HFFc6 (cell line): ENCODE measurements at regions not wholly inside any gene's neighbourhood (a gene's known extent, or its start where the extent isn't known, plus 50 kb on each side); places are given as distances from the start of the nearest gene placed in this dataset.

Source experiments
- DNase-seq: peaks from one replicate; pipeline ENCODE4 v3.0.0-alpha.2; 2018
- H3K27ac Mint-ChIP-seq: 2 replicates; pipeline ENCODE4 v1.8.0; 2020; ENCODE audit warnings: mild to moderate bottlenecking, mixed read lengths
- H3K27me3 Mint-ChIP-seq: 2 replicates; pipeline ENCODE4 v1.8.0; 2021; ENCODE audit warnings: mild to moderate bottlenecking, moderate library complexity, mixed read lengths; ENCODE audit not compliant: insufficient read depth
- H3K36me3 Mint-ChIP-seq: 2 replicates; pipeline ENCODE4 v1.8.0; 2021; ENCODE audit warnings: low read depth, mixed read lengths
- H3K4me1 Mint-ChIP-seq: 2 replicates; pipeline ENCODE4 v1.8.0; 2020; ENCODE audit warnings: low read depth, mixed read lengths
- H3K4me3 Mint-ChIP-seq: 2 replicates; pipeline ENCODE4 v1.8.0; 2020; ENCODE audit warnings: mild to moderate bottlenecking, moderate library complexity, mixed read lengths
- H3K9me3 Mint-ChIP-seq: 2 replicates; pipeline ENCODE4 v1.8.0; 2020; ENCODE audit warnings: mild to moderate bottlenecking, mixed read lengths
- TF ChIP-seq, protein P1 (sequence below): fragments of 200-600 bp; sonication (generic); IDR thresholded peaks from 2 replicates; pipeline ENCODE4 v1.5.0; 2021; ENCODE audit warnings: antibody characterized with exemption, mild to moderate bottlenecking

DNA sequence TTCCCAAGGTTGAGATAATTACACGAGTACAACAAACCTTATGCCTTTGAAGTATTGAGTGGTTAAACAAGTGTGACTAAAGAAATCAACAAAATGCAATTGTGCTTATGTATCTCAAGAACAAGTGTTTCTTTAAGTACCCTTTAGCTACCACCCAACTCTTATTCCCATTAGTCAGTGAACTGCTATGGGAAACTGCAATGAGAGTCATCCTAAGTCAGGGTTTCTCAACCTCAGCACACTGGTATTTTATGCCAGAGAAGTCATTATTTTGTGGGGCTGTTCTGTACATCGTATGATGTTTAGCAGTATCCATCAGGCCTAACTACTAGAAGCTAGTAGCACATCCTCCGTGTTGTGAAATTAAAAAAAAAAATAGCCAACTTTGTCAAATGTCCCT is 549.1 kb upstream of the BOD1L1 start:
- Mint-ChIP-seq H3K4me1 (peaks cover 54% of the 10 kb centered on the region), H3K27me3 (no peaks in the 10 kb centered on the region), H3K4me3 (no peak overlapping the region), H3K9me3 (no peaks in the 10 kb centered on the region), H3K27ac (no peak overlapping the region), H3K36me3 (peaks cover 5% of the 10 kb centered on the region; the same call in 1 of the 2 replicates)
- no peak for DNase-seq
- TF ChIP-seq, protein P1, sequence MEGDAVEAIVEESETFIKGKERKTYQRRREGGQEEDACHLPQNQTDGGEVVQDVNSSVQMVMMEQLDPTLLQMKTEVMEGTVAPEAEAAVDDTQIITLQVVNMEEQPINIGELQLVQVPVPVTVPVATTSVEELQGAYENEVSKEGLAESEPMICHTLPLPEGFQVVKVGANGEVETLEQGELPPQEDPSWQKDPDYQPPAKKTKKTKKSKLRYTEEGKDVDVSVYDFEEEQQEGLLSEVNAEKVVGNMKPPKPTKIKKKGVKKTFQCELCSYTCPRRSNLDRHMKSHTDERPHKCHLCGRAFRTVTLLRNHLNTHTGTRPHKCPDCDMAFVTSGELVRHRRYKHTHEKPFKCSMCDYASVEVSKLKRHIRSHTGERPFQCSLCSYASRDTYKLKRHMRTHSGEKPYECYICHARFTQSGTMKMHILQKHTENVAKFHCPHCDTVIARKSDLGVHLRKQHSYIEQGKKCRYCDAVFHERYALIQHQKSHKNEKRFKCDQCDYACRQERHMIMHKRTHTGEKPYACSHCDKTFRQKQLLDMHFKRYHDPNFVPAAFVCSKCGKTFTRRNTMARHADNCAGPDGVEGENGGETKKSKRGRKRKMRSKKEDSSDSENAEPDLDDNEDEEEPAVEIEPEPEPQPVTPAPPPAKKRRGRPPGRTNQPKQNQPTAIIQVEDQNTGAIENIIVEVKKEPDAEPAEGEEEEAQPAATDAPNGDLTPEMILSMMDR: no peak

DNA sequence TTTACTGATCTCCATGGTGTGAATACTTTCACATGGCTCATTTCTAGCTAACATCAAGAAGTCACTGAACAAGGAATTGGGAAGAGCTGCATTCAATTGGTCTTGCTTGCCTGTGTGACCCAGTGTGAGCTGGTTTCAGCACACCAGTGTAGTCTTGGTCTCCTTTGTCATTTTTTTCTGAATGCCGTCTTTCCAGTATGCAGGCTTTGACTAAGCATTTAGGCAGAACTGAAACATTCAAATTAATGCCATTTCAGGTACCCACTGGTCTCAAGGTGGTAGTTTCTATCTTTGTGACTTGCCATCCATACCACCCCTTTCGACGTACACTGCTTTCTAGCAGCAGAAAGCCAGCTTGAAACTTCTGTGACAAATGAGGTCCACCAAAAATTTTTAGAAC is 550.5 kb upstream of the BOD1L1 start:
- DNase-seq: no peak
- no peaks in the 10 kb centered on the region for H3K36me3 Mint-ChIP-seq
- no peaks in the 10 kb centered on the region for H3K27me3 Mint-ChIP-seq
- peaks cover 55% of the 10 kb centered on the region for H3K4me1 Mint-ChIP-seq
- TF ChIP-seq, protein P1: no peak
- peak overlapping the region; percentile 55 for H3K27ac Mint-ChIP-seq
- no peaks in the 10 kb centered on the region for H3K9me3 Mint-ChIP-seq
- no peak overlapping the region; the same call in 1 of the 2 replicates for H3K4me3 Mint-ChIP-seq

DNA sequence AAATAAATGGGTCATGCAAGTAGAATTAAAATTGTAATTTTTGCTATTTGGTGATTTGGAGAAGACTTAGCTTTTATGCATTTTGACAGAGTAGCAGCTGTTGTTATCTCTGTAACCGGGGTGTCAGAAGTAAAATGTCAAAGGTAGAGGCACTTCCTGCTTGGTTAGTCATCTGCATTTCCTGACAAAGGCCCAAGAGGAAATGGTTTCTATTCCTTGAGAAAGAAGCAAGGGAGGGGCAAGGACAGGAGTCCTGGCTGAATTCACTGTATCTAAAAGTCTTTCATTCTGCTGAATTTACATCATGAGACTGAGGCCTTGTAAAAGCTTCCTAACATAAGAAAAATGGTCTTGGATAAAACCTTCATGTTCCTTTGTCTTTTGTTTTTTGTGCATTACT is 550.9 kb upstream of the BOD1L1 start:
- H3K9me3 Mint-ChIP-seq: no peaks in the 10 kb centered on the region
- no peaks in the 10 kb centered on the region for H3K27me3 Mint-ChIP-seq
- H3K4me3 Mint-ChIP-seq: no peak overlapping the region; the same call in 1 of the 2 replicates
- no peaks in the 10 kb centered on the region for H3K36me3 Mint-ChIP-seq
- H3K4me1 Mint-ChIP-seq: peaks cover 57% of the 10 kb centered on the region
- TF ChIP-seq, protein P1: no peak
- peak; percentile 5 for DNase-seq
- H3K27ac Mint-ChIP-seq: peak overlapping the region; percentile 25

DNA sequence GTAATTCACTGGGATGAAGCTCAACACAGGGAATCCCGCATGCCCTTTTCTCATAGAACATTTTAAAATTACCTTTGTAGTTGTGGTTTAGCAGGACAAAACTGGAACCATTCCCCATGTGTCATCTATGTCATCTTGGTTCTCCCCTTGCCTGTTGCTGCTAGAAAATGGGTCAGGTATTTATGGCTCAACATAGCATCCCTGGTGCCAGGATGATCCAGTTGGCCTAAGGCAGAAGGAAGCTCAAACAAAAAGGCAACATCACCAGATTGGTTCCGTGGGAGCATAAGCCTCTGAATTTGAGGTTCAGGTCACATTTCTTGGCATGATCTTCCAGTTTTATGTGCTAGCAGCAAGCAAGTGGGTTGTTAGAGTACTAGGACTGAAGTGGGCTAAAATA is 552.6 kb upstream of the BOD1L1 start:
- no peak overlapping the region for H3K27ac Mint-ChIP-seq
- H3K4me3 Mint-ChIP-seq: no peak overlapping the region
- H3K27me3 Mint-ChIP-seq: no peaks in the 10 kb centered on the region
- TF ChIP-seq, protein P1: no peak
- peaks cover 71% of the 10 kb centered on the region for H3K4me1 Mint-ChIP-seq
- DNase-seq: no peak
- no peaks in the 10 kb centered on the region for H3K36me3 Mint-ChIP-seq
- H3K9me3 Mint-ChIP-seq: no peaks in the 10 kb centered on the region

DNA sequence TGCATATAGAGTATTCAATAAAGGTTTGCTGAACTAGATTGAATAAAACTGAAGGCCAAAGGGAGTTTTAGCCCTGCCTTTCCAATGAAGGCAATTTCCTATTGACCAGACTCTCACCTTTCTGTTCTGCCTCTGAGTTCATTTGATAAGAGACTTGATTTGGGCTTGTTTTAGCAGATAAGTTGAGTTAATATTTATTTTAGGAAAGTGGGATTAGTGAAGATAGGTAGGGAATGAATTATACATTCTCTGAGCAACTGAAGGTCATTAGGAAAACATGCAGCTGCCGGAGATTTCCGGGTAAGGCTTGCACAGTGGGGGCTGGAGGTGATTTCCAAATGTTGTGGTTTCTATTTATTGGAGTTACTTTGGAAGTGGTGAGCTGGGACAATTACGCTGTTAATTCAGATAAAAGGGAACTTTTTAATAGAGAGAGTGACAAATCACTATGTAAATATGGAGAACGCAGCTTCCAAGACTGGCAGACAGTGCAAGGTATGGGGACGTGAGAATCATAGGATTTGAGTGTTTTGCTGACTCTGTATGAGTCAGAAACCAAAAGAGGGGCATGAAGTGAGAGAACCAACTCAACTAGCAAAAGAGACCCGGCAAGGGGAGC is 553.6 kb upstream of the BOD1L1 start:
- Mint-ChIP-seq H3K4me3 (peak overlapping the region; percentile 23), H3K9me3 (no peaks in the 10 kb centered on the region), H3K27me3 (no peaks in the 10 kb centered on the region; the same call in 1 of the 2 replicates), H3K27ac (0 out of 2 replicates have a peak overlapping the region, but pooled peaks have one; percentile 5), H3K4me1 (peaks cover 71% of the 10 kb centered on the region), H3K36me3 (no peaks in the 10 kb centered on the region)
- TF ChIP-seq, protein P1: no peak
- no peak for DNase-seq
